CD4-positive, alpha-beta memory T cell (primary cell): ENCODE measurements at regions not wholly inside any gene's neighbourhood (a gene's known extent, or its start where the extent isn't known, plus 50 kb on each side); places are given as distances from the start of the nearest gene placed in this dataset.

Experiments used
- CTCF ChIA-PET: fragments of 350-600 bp; sonication (Branson Sonifier 250); formaldehyde crosslinking; loops from one replicate; lab custom pipeline; 2021; ENCODE audit warnings: inconsistent platforms; ENCODE audit not compliant: partially characterized antibody; lab: Charles Lee
- POLR2A ChIA-PET: fragments of 350-600 bp; sonication (Branson Sonifier 250); formaldehyde crosslinking; loops from one replicate; lab custom pipeline; 2021; ENCODE audit not compliant: partially characterized antibody; lab: Charles Lee
- DNase-seq, 5 donors: peaks; one replicate each; pipeline versions ENCODE4 v3.0.0 to v3.0.0-alpha.2; 2020 to 2022; ENCODE audit warnings: mixed read lengths in 1 of 5
- H3K27ac ChIP-seq: one replicate; pipeline ENCODE4 v1.7.0; 2013; ENCODE audit warnings: low read depth, low read length
- H3K27me3 ChIP-seq: 2 replicates; pipeline ENCODE4 v1.7.0; 2013; ENCODE audit warnings: mild to moderate bottlenecking, low read length, moderate library complexity; ENCODE audit not compliant: insufficient read depth
- H3K36me3 ChIP-seq: 2 replicates; pipeline ENCODE4 v1.7.0; 2013; ENCODE audit warnings: mild to moderate bottlenecking, low read length, moderate library complexity; ENCODE audit not compliant: insufficient read depth
- H3K4me1 ChIP-seq: 2 replicates; pipeline ENCODE4 v1.7.0; 2013; ENCODE audit warnings: mild to moderate bottlenecking, low read length, moderate library complexity; ENCODE audit not compliant: insufficient read depth
- H3K4me3 ChIP-seq, 2 donors: one replicate each; pipeline ENCODE4 v1.7.0; 2013; ENCODE audit warnings: low read length in 2 of 2, mild to moderate bottlenecking in 1 of 2
- H3K9me3 ChIP-seq, 2 donors: one replicate each; pipeline ENCODE4 v1.7.0; 2013; ENCODE audit warnings: low read length in 2 of 2, control low read depth in 1 of 2; ENCODE audit not compliant: control insufficient read depth in 1 of 2
- H3K27ac Mint-ChIP-seq, 7 donors: one replicate each; pipeline ENCODE4 v1.8.0; 2020 to 2021; ENCODE audit warnings: mixed read lengths in 7 of 7, mild to moderate bottlenecking in 6 of 7, inconsistent platforms in 3 of 7, moderate library complexity in 3 of 7
- H3K27me3 Mint-ChIP-seq, 2 donors: one replicate each; pipeline ENCODE4 v1.8.0; 2020 to 2021; ENCODE audit warnings: mixed read lengths in 2 of 2
- H3K36me3 Mint-ChIP-seq, 2 donors: one replicate each; pipeline ENCODE4 v1.8.0; 2020 to 2021; ENCODE audit warnings: mixed read lengths in 2 of 2, inconsistent platforms in 1 of 2, mild to moderate bottlenecking in 1 of 2
- H3K4me1 Mint-ChIP-seq, 4 donors: one replicate each; pipeline ENCODE4 v1.8.0; 2020 to 2021; ENCODE audit warnings: mixed read lengths in 4 of 4, mild to moderate bottlenecking in 1 of 4
- H3K4me3 Mint-ChIP-seq, 8 donors: one replicate each; pipeline ENCODE4 v1.8.0; 2020 to 2021; ENCODE audit warnings: mixed read lengths in 8 of 8, mild to moderate bottlenecking in 7 of 8, moderate library complexity in 6 of 8, inconsistent platforms in 3 of 8
- H3K9me3 Mint-ChIP-seq, 8 donors: one replicate each; pipeline ENCODE4 v1.8.0; 2020 to 2021; ENCODE audit warnings: mixed read lengths in 8 of 8, mild to moderate bottlenecking in 5 of 8, inconsistent platforms in 3 of 8, moderate library complexity in 1 of 8
- intact Hi-C: fragments of 100-400 bp; cut with micrococcal nuclease; formaldehyde crosslinking; loops from one replicate; pipeline ENCODE4 v1.15.1; 2023

- CTCF ChIA-PET: no interaction called here
- no peaks in the 10 kb centered on the region for H3K4me1 Mint-ChIP-seq
These were observed 255.4 kb downstream of the NDUFA10 start for GRCh38 chr2:239769554-239770245.

GRCh38 chr2:239768907-239769553 lies 256.1 kb downstream of the NDUFA10 start:
- Mint-ChIP-seq H3K27me3 (peaks cover 0 to 12% of the 10 kb centered on the region in 2 donors), H3K4me1 (no peaks in the 10 kb centered on the region), H3K27ac (no peak overlapping the region), H3K9me3 (peaks cover 0 to 21% (median 11%) of the 10 kb centered on the region in 8 donors), H3K36me3 (no peaks in the 10 kb centered on the region), H3K4me3 (no peak overlapping the region)
- no peaks in the 10 kb centered on the region for H3K9me3 ChIP-seq
- DNase-seq: no peak
- intact Hi-C loops: no loop called here
- H3K4me1 ChIP-seq: no peaks in the 10 kb centered on the region
- POLR2A ChIA-PET: no interaction called here
- H3K27ac ChIP-seq: no peak overlapping the region
- H3K36me3 ChIP-seq: no peaks in the 10 kb centered on the region
- H3K4me3 ChIP-seq: no peak overlapping the region
- H3K27me3 ChIP-seq: no peaks in the 10 kb centered on the region
- CTCF ChIA-PET: interaction anchor here (0.6 kb wide), 1 partner anchor 104 kb away, joined by 3 read pairs; no protein-coding TSS in a partner anchor

More at GRCh38 chr2:239769554-239770245, 255.4 kb downstream of the NDUFA10 start:
- no peak for DNase-seq
- Mint-ChIP-seq H3K27ac (no peak overlapping the region), H3K36me3 (no peaks in the 10 kb centered on the region), H3K4me3 (no peak overlapping the region), H3K9me3 (peaks cover 0 to 21% (median 11%) of the 10 kb centered on the region in 8 donors), H3K27me3 (peaks cover 0 to 15% of the 10 kb centered on the region in 2 donors)
- H3K4me1 ChIP-seq: no peaks in the 10 kb centered on the region
- intact Hi-C loops: no loop called here
- H3K4me3 ChIP-seq: no peak overlapping the region
- no peaks in the 10 kb centered on the region for H3K27me3 ChIP-seq
- H3K9me3 ChIP-seq: no peaks in the 10 kb centered on the region
- H3K36me3 ChIP-seq: no peaks in the 10 kb centered on the region
- POLR2A ChIA-PET: no interaction called here
- no peak overlapping the region for H3K27ac ChIP-seq

GRCh38 chr2:239768031-239768790 lies 256.9 kb downstream of the NDUFA10 start:
- H3K9me3 ChIP-seq: no peaks in the 10 kb centered on the region

GRCh38 chr2:239767021-239767905 lies 257.9 kb downstream of the NDUFA10 start:
- no peaks in the 10 kb centered on the region for H3K9me3 ChIP-seq
- no peak overlapping the region for H3K4me3 ChIP-seq
- no peak overlapping the region for H3K27ac ChIP-seq
- no peak overlapping the region for H3K27ac Mint-ChIP-seq
- intact Hi-C loops: no loop called here
- no peaks in the 10 kb centered on the region for H3K36me3 Mint-ChIP-seq
- no peak overlapping the region for H3K4me3 Mint-ChIP-seq
- H3K4me1 Mint-ChIP-seq: no peaks in the 10 kb centered on the region
- DNase-seq: no peak
- ChIA-PET CTCF (no interaction called here), POLR2A (no interaction called here)
- peaks cover 1 to 11% of the 10 kb centered on the region in 2 donors for H3K27me3 Mint-ChIP-seq
- peaks cover 0 to 15% (median 7%) of the 10 kb centered on the region in 8 donors for H3K9me3 Mint-ChIP-seq
- H3K36me3 ChIP-seq: no peaks in the 10 kb centered on the region
- H3K4me1 ChIP-seq: no peaks in the 10 kb centered on the region
- no peaks in the 10 kb centered on the region for H3K27me3 ChIP-seq

More at GRCh38 chr2:239768031-239768790, 256.9 kb downstream of the NDUFA10 start:
- ChIA-PET POLR2A (no interaction called here), CTCF (interaction anchor here (0.6 kb wide), 1 partner anchor 104 kb away, joined by 3 read pairs; no protein-coding TSS in a partner anchor)
- H3K4me1 Mint-ChIP-seq: no peaks in the 10 kb centered on the region
- peaks cover 0 to 17% (median 11%) of the 10 kb centered on the region in 8 donors for H3K9me3 Mint-ChIP-seq
- no peak overlapping the region for H3K4me3 Mint-ChIP-seq
- H3K27ac Mint-ChIP-seq: no peak overlapping the region
- no peaks in the 10 kb centered on the region for H3K4me1 ChIP-seq
- H3K36me3 Mint-ChIP-seq: no peaks in the 10 kb centered on the region
- H3K27me3 Mint-ChIP-seq: peaks cover 0 to 12% of the 10 kb centered on the region in 2 donors
- no peak overlapping the region for H3K4me3 ChIP-seq
- H3K36me3 ChIP-seq: no peaks in the 10 kb centered on the region
- H3K27me3 ChIP-seq: no peaks in the 10 kb centered on the region
- intact Hi-C loops: no loop called here
- no peak overlapping the region for H3K27ac ChIP-seq
- no peak for DNase-seq

DNA sequence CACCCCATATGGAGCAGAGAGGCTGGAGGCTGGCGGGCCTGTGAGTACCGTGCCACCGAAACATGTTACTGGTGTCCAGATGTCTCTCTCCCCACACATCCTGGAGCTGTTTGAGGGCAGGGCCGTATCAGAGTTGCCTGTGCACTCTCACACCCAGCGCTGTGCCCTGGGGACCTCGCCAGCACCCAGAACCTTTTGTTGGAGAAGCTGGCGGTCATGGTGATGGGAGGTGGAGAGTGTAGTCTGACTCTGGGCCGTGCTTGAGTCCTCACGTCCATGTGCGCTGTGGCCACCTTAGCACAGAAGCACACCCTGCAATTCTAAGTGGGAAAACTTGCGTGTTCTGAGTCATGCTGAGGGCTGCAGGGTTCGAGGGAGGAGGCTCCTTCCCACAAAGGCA lies 259.2 kb downstream of the NDUFA10 start:
- intact Hi-C loops: no loop called here
- H3K4me1 ChIP-seq: no peaks in the 10 kb centered on the region
- H3K36me3 Mint-ChIP-seq: no peaks in the 10 kb centered on the region

DNA sequence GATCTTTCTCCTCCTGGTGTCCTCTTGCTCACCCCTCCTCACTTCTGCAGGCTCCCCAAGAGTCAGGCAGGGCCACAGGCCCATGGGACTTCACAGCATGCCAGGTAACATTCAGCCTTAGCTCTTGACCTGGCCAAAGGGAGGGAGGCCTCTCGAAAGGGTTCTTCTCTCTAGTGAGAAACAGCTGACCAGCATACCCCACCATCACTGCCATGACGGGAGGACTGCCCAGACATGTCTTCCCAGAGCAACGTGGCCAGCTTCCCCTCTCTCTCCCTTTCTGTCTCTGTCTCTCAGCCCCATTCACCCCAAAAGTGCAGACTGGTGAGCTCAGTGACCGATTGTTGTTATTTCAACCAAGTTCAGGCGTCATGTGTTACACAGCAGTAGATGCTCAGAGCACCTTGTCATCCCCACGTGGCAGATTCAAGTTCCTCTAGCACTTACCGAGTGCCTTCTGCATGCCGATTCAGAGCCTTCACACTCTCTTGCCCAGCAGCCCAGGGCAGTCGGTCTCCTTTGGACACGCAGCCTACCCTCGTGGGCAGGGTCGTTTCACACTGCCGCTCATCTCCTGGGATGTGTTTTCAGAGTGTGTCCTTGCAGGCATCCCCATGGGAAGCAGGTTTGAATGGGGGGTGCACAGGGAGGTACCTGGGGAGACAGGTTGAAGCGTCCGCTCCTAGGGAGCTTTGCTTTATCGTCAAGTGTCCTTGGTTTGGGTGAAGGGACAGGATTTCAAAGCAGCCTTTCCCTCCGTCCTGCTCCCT lies 259.9 kb downstream of the NDUFA10 start:
- Mint-ChIP-seq H3K9me3 (peaks cover 0 to 9% (median 5%) of the 10 kb centered on the region in 8 donors), H3K4me3 (no peak overlapping the region), H3K27me3 (peaks cover 3 to 14% of the 10 kb centered on the region in 2 donors), H3K27ac (no peak overlapping the region), H3K36me3 (no peaks in the 10 kb centered on the region), H3K4me1 (no peaks in the 10 kb centered on the region)
- H3K36me3 ChIP-seq: no peaks in the 10 kb centered on the region
- POLR2A ChIA-PET: no interaction called here
- H3K4me1 ChIP-seq: no peaks in the 10 kb centered on the region
- DNase-seq: no peak
- intact Hi-C loops: no loop called here
- H3K27ac ChIP-seq: no peak overlapping the region
- CTCF ChIA-PET: no interaction called here
- no peaks in the 10 kb centered on the region for H3K9me3 ChIP-seq
- no peaks in the 10 kb centered on the region for H3K27me3 ChIP-seq
- no peak overlapping the region for H3K4me3 ChIP-seq

More for the DNA sequence above, 259.2 kb downstream of the NDUFA10 start:
- Histone ChIP-seq H3K27me3 (no peaks in the 10 kb centered on the region), H3K27ac (no peak overlapping the region), H3K4me3 (no peak overlapping the region), H3K9me3 (no peaks in the 10 kb centered on the region), H3K36me3 (no peaks in the 10 kb centered on the region)
- no peaks in the 10 kb centered on the region for H3K4me1 Mint-ChIP-seq
- peaks cover 3 to 9% of the 10 kb centered on the region in 2 donors for H3K27me3 Mint-ChIP-seq
- no peak overlapping the region for H3K4me3 Mint-ChIP-seq
- DNase-seq: no peak
- H3K9me3 Mint-ChIP-seq: peaks cover 0 to 6% (median 1%) of the 10 kb centered on the region in 8 donors
- no peak overlapping the region for H3K27ac Mint-ChIP-seq
- ChIA-PET CTCF (no interaction called here), POLR2A (no interaction called here)
